ENCODE measurements at regions not wholly inside any gene's neighbourhood (a gene's known extent, or its start where the extent isn't known, plus 50 kb on each side); places are given as distances from the start of the nearest gene placed in this dataset.

DNA sequence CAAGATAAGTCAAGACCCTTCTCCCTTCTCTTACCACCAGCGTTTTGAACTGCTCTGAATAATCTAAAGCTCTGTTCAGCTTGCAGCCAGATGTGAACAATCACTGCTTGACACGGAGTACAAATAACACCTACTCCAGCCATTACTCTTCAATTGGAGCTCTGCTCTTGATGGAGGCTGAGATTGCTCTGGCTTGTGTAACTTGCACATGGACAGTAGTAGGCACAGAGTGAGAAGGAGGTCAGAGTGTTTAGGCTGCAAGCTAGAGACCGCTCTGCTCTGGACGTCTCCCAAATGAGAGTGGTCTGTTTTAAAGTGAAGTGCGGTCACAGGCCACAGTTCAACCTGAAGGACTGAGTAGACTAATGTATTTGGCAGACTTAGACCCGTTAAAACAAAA lies 158.3 kb downstream of the HDGFL1 start:
- H3K27me3 Mint-ChIP-seq (ENCODE audit: low read depth, poor library complexity) = peaks cover 5% of the 10 kb centered on the region
- peaks cover 8% of the 10 kb centered on the region for H3K4me1 Mint-ChIP-seq
- peaks cover 24% of the 10 kb centered on the region for H3K9me3 Mint-ChIP-seq
- H3K27ac Mint-ChIP-seq = no peak overlapping the region
- TF ChIP-seq, protein P1, sequence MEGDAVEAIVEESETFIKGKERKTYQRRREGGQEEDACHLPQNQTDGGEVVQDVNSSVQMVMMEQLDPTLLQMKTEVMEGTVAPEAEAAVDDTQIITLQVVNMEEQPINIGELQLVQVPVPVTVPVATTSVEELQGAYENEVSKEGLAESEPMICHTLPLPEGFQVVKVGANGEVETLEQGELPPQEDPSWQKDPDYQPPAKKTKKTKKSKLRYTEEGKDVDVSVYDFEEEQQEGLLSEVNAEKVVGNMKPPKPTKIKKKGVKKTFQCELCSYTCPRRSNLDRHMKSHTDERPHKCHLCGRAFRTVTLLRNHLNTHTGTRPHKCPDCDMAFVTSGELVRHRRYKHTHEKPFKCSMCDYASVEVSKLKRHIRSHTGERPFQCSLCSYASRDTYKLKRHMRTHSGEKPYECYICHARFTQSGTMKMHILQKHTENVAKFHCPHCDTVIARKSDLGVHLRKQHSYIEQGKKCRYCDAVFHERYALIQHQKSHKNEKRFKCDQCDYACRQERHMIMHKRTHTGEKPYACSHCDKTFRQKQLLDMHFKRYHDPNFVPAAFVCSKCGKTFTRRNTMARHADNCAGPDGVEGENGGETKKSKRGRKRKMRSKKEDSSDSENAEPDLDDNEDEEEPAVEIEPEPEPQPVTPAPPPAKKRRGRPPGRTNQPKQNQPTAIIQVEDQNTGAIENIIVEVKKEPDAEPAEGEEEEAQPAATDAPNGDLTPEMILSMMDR (IDR thresholded peaks at IDR 0.05) = no peak
- H3K36me3 Mint-ChIP-seq (ENCODE audit: low read depth) = peaks cover 16% of the 10 kb centered on the region
- no peak for DNase-seq
- no peak overlapping the region for H3K4me3 Mint-ChIP-seq

DNA sequence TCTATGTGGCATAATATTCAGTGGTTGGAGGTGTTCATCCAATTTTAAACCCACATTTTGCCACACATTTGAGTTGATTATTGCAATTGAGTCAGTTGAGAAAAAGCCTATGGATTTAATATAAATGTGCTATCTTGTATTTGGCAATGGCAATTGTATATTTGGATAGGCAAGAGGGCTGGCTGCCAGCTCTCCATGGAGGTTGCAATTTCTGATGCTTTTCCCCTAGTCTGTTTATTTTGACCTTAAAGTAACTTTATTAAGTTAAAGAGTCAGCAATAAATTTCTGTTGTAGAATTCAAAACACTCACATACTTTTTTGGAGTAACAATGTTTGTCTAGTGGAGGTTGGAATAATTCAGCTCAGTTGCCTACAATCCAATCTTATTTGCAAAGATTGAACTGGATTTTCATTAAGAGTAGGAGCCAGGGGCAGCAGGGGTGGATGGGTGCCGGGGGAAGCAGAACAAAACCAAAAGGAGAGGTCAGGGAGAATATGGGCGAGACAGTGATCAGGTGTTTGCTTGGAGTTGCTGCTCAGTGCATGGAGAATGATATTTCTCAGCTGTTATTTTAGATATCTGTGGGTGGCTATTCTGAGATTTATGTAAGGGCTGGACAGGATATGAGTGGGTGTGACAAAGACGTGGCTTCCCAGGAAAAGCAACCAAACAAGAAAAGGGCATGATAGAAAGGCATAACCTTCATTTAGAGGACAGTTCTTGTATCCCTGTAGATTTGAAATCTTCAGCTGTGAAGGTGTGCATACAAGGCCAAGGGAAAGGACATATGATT lies 163.0 kb downstream of the HDGFL1 start:
- TF ChIP-seq, protein P1 (IDR thresholded peaks at IDR 0.05) = no peak
- peaks cover 11% of the 10 kb centered on the region for H3K36me3 Mint-ChIP-seq (ENCODE audit: low read depth)
- H3K4me1 Mint-ChIP-seq = peaks cover 22% of the 10 kb centered on the region
- peak overlapping the region; percentile 8 for H3K27ac Mint-ChIP-seq
- no peak overlapping the region for H3K4me3 Mint-ChIP-seq
- H3K27me3 Mint-ChIP-seq (ENCODE audit: low read depth, poor library complexity) = no peaks in the 10 kb centered on the region
- H3K9me3 Mint-ChIP-seq = peaks cover 15% of the 10 kb centered on the region
- DNase-seq = no peak

DNA sequence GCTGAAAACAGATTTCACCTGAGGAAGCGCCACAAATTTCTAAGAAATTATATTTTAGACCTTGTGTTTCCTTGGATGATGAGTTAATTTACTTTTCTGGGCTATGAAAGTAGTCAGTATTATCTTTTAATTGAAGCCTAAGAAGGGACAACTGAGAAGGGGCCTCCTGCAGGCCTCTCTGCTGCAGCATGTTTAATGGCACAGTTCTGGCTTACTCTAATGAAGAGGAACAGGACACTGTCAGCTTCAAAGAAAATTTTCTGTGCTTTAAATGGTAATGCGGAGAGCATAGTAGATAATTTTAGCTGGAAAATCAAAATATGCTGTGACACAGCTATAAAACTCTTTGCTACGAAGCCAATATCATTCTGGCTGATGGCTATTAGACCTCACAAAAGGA lies 167.4 kb downstream of the HDGFL1 start:
- Mint-ChIP-seq H3K9me3 (peaks cover 9% of the 10 kb centered on the region), H3K4me1 (peaks cover 37% of the 10 kb centered on the region), H3K27ac (peak overlapping the region; percentile 68), H3K36me3 (ENCODE audit: low read depth) (peaks cover 11% of the 10 kb centered on the region), H3K27me3 (ENCODE audit: low read depth, poor library complexity) (no peaks in the 10 kb centered on the region), H3K4me3 (no peak overlapping the region)
- no peak for DNase-seq
- TF ChIP-seq, protein P1 (IDR thresholded peaks at IDR 0.05) = no peak

GRCh38 chr6:22737331-22737730 lies 168.0 kb downstream of the HDGFL1 start:
- H3K4me3 Mint-ChIP-seq = no peak overlapping the region
- TF ChIP-seq, protein P1 (IDR thresholded peaks at IDR 0.05) = peak; percentile 83
- H3K27me3 Mint-ChIP-seq (ENCODE audit: low read depth, poor library complexity) = no peaks in the 10 kb centered on the region
- H3K4me1 Mint-ChIP-seq = peaks cover 37% of the 10 kb centered on the region
- no peak overlapping the region for H3K27ac Mint-ChIP-seq
- H3K36me3 Mint-ChIP-seq (ENCODE audit: low read depth) = peaks cover 14% of the 10 kb centered on the region
- peak; percentile 60 for DNase-seq
- H3K9me3 Mint-ChIP-seq = peaks cover 9% of the 10 kb centered on the region

DNA sequence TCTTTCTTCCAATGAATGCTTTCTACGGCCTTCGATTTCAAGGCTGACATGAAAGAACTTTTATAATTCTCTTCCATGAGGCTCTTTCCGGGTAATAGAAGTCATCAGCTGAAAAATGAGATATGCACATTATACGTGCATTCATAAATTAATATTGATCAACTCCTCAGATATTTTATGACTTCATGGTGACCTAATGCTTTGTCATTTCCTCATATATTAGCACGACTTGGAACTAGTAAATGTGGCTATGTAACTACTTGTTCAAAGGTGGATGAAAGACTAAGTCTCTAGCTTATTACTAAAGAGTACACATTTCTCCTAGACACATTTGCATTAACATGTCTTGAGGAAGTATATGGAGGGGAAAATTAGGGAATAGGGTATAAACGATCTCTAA lies 168.8 kb downstream of the HDGFL1 start:
- peaks cover 12% of the 10 kb centered on the region for H3K36me3 Mint-ChIP-seq (ENCODE audit: low read depth)
- H3K4me1 Mint-ChIP-seq = peaks cover 37% of the 10 kb centered on the region
- peaks cover 8% of the 10 kb centered on the region for H3K9me3 Mint-ChIP-seq
- no peak overlapping the region for H3K4me3 Mint-ChIP-seq
- H3K27me3 Mint-ChIP-seq (ENCODE audit: low read depth, poor library complexity) = no peaks in the 10 kb centered on the region
- no peak overlapping the region for H3K27ac Mint-ChIP-seq
- no peak for DNase-seq
- TF ChIP-seq, protein P1 (IDR thresholded peaks at IDR 0.05) = no peak

DNA sequence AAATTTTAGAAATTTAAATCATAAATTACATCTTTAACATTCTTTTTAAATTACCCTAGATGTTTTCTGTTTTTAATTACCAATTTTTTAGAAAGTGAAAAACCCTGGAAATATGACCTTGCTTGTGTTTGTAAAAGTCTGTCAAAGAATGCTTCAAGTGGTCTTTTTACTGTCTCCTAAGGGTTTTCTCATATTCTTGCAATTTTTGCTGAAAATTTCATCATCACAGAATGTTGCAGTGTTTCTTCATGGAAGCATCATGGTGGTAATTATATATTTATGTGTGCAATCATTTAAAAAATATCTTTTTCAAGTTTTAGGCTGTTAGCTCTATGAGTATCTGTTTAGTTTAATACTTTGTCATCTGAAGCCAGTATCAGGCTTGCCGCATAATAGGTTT lies 178.2 kb downstream of the HDGFL1 start:
- Mint-ChIP-seq H3K4me3 (no peak overlapping the region), H3K9me3 (no peaks in the 10 kb centered on the region), H3K27ac (peak overlapping the region; percentile 70), H3K27me3 (ENCODE audit: low read depth, poor library complexity) (no peaks in the 10 kb centered on the region), H3K36me3 (ENCODE audit: low read depth) (peaks cover 1% of the 10 kb centered on the region), H3K4me1 (peaks cover 33% of the 10 kb centered on the region)
- TF ChIP-seq, protein P1 (IDR thresholded peaks at IDR 0.05) = no peak
- no peak for DNase-seq

Measured in nephron progenitor cell (in vitro differentiated cells).